IPS-NIHi7 (cell line): ENCODE measurements at regions not wholly inside any gene's neighbourhood (a gene's known extent, or its start where the extent isn't known, plus 50 kb on each side); places are given as distances from the start of the nearest gene placed in this dataset.
A peak's percentile ranks its signal among the peaks of the same experiment; 100 is the strongest.
"Not testable (repeated sequence)": the region's sequence is repeated elsewhere in the genome, so short reads cannot be mapped to it uniquely, and the experiment has no call there.

Experiments
- DNase-seq: peaks from one replicate; pipeline ENCODE4 v3.0.0; 2012; ENCODE audit warnings: mixed read lengths; ENCODE audit errors: extremely low spot score

DNA sequence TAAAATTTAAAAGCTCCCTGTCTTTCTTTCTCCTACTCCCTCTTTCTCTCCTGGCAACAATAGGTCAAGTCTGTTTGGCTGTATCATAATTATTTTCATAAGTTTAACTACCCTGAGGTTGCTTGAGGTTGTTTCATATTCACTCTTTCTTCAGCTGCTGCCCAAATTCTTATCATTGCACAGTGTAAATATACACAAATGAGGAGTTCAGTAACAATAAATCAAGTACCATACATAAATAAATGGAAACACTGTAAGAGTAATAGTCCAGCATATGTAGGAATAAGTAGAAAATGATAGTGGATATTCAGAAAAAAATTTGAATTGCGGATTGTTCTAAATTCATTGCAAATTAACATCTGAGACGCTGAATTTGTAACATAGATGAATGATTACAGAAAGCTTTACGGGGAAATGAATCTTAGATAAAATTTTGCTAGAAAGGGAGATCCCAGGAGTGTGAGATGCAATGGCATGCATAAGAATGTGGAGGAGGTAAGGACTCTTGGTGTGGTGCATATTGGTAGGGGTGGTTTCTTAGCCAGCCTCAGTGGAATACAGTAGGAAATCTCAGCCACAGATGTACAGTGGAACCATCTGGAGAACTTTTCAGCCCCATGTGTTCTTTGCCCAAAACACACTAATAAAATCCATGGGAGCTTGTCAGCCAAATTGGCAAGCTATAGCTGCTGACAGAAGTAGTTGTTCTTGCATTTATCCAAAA lies 480.7 kb downstream of the HTR1B start:
- DNase-seq, result no peak

DNA sequence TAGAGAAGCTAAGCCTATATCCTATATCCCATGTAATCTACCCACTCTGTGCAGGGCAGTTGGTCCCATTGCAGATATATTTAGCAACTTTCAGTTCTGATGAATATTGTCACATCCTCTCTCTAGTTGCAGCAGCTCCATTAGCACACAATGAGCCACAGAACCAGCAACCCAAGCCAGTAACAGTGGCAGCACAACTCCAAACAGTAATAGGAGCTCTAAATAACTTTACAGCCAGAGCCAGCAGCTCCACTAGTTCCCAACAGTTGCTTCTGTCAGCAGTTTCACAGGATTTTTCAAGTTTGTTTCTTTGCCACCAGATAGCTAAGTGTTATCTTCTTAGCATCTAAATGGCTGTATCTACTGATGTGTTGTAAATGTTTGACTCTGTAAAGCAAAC lies 490.8 kb downstream of the HTR1B start:
- no peak for DNase-seq

- DNase-seq, result not testable (repeated sequence)
Measured at GRCh38 chr6:76959177-76959576, 504.1 kb downstream of the HTR1B start.

- no peak for DNase-seq
Measured at GRCh38 chr6:76942203-76942966, 520.9 kb downstream of the HTR1B start.

DNA sequence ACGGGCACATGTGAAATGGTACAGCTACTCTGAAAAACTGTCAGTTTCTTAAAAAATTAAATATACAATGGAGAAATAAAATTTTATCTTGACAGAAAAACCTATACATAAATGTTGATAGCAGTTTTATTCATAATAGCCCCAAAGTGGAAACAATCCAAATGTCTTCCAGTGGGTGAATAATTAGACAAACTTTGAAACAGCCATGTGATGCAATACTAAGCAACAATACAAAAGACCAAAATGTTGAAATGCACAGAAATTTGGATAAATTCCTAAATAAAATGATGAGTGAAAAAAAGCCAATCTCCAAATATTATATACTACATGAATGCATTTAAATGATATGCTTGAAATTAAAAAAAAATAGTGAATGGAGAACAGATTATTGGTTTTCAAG lies 523.1 kb downstream of the HTR1B start:
- no peak for DNase-seq

DNA sequence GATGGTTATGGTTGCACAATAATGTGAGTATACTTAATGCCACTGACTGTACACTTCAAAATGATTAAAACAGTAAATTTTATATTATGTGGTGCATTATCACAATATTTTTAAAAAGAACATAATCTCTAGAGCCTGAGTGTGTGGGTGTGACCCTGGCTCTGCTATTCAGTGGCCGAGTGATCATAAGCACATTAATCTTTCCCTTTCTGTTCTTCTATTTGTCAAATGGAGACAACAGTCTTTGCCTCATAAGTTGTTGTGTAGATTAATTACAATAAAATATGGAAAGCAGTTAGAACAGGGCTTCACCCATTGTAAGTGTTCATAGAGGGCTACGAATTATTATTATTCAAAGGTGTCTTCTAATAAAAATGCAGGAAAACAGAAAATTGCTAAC lies 548.6 kb downstream of the HTR1B start:
- DNase-seq, result no peak

DNA sequence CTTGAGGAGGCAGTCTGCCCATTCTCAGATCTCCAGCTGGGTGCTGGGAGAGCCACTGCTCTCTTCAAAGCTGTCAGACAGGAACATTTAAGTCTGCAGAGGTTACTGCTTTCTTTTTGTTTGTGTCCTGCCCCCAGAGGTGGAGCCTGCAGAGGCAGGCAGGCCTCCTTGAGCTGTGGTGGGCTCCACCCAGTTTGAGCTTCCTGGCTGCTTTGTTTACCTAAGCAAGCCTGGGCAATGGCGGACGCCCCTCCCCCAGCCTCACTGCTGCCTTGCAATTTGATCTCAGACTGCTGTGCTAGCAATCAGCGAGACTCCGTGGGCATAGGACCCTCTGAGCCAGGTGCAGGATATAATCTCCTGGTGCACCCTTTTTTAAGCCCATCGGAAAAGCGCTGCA lies 557.8 kb downstream of the HTR1B start:
- not testable (repeated sequence) for DNase-seq

DNA sequence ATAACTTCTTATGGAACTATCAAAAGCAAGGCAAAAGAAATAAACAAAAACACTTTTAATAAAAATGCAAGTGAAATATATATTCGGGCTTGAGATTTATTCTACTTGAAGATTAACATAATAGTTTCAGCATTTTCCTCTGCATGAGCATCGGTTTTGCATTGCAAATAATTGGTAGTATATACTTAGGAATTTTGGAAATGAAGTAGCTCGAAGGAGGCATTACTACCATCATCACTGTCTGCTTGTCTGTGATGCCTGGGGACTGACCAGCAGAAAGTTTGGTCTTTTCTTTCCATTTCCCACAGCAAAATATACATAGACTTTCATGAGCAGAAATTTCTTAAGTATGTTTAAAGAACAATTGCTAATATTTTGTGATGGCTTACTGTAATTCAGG lies 570.7 kb downstream of the HTR1B start:
- DNase-seq, result no peak

DNA sequence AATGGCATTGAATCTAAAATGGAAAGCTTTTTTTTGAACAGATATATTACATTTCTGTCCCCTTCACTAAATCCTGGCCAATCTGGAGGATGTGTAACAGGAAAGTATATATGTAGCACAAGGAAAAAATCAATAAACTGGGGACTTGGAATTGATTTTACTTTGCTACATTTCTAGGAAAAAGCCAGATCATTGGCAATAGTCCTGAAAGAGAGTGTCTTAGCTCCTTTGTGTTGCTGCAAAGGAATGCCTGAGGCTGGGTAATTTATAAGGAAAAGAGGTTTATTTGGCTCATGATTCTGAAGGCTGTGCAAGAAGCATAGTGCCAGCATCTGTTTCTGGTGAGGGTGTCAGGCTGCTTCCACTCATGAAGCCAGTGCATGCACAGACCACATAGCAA lies 574.9 kb downstream of the HTR1B start:
- DNase-seq, result no peak

- DNase-seq, result no peak
Measured at GRCh38 chr6:76886900-76887299, 576.4 kb downstream of the HTR1B start.

DNA sequence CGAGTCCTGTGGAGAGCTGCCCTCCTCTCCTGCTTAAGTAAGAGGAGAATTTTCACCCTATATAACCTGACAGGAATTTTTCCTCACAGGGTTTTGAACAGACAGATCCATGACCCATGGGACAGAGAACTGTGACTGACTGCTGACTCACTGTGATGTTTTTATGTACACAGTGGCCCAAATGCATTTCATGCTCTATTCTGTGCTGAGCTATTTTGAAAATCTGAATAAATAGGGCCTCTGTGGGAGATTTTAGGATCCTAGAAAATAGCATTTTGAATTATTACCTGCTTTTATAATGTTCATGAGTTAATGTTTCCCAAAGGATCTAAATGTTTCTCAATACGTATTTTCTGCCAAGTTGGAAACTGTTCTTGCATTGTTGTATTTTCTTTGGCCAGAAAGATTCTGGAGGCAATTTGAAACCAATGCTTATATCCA lies 577.4 kb downstream of the HTR1B start:
- no peak for DNase-seq

DNA sequence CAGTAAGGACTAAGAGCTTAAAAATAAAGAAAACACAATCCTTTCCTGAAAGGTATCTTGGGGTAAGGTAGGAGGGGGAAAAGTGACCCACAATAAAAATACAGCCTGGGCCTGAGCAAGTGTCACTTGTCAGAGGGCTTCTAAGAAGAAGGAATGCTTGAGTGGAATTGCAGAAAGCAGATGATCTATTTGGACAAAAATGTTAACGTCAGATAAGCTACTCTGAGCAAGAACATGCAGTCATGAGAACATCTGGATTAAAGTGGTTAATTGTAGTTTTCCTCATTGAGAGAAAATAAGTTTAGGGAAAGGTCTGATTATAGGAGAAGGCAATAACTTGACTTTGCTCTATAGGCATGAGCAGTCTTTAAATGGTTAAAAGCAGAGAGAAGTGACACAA lies 581.9 kb downstream of the HTR1B start:
- DNase-seq, result no peak

GRCh38 chr6:76876922-76877553 lies 586.3 kb downstream of the HTR1B start:
- peak; percentile 75 for DNase-seq

DNA sequence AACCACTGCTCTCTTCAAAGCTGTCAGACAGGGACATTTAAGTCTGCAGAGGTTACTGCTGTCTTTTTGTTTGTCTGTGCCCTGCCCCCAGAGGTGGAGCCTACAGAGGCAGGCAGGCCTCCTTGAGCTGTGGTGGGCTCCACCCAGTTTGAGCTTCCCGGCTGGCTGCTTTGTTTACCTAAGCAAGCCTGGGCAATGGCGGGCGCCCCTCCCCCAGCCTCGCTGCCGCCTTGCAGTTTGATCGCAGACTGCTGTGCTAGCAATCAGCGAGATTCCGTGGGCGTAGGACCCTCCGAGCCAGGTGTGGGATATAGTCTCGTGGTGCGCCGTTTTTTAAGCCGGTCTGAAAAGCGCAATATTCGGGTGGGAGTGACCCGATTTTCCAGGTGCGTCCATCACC lies 586.9 kb downstream of the HTR1B start:
- DNase-seq, result not testable (repeated sequence)

DNA sequence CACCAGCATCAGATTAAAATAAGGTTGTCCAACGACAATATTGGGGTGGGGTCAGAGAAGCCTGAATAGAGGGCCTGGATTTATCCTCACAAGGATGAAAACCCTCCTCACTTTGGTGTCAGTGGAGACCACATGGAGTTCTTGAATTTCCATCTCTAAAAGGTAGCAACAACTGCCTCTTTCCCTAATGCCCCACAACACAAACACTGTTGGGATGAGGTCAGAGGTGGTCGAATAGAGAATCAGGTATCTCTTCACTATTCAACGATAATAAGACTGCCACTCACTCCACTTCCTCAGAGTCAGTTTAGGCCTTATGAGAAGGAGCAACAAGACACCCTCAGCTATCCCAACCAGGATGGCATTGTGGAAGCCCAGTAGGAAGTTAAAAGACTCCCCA lies 596.1 kb downstream of the HTR1B start:
- no peak for DNase-seq

DNA sequence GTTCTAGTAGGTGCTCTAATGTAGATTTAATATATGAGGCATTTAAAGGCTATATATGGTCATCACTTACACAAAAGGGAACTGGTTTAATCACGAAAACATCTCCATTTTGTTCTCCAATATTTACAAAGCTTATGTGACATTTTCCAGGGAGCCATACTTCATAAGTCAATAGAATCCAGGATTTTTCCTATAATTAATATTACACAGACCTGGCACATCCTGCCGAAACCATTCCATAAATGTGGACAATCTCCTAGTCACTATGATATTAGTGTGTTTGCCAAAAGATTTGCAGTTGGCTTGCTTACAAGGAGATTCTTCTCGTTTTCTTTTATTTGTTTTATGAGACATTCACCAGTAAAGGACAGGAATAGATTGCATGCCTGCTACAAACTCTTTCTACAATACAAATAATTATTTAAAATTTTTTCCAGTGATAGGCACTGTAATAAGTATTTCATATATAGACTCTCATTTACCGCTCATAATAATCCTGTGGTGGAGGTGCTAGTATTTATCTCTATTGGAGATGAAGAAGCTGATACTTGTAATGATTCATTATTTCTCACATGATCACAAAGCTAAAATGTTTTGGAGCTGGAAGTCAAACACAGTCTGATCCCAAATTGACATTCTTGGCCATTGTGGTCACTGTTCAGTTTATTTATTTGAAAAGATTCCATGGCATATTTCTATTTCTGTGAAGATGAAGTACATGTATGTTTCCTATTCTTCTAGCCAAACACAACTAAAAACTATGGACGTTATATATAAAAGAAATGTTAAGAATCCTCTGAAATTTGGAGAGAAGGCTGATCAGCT lies 597.0 kb downstream of the HTR1B start:
- DNase-seq, result no peak

DNA sequence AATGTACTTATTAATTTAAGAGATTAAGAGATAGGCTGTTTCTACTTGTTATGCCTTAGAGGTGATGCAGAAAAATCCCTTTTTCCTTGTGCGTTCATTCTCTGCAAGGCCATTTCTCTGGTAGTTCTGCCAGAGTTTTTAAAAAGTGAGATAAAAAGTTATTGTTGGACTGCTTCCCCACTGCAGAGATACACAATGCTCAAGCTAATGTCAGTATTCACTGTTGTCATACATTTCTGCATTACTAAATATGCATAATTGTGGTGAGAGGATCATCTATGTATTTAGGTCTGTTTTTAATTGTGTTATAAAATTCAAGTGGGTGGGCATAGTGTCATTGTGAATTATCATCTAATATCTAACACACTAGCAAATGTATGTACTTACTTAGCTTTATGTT lies 600.4 kb downstream of the HTR1B start:
- DNase-seq, result no peak

DNA sequence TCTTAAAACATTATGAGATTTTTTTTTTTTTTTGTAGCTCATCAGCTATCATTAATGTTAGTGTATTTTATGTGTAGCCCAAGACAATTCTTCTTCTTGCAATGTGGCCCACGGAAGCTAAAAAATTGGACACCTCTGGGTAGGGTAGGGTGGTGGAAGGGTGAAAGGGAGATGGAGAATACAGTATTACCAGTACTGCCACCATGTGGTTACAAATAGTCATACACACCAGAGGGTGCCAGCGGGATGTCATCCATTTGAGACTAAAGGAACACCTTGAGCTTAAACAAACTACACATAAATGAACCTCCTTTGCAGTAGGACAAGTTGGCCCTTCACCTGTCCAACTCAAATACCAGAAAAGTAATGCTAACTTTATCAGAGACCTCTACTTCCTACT lies 601.9 kb downstream of the HTR1B start:
- DNase-seq, result peak; percentile 45

DNA sequence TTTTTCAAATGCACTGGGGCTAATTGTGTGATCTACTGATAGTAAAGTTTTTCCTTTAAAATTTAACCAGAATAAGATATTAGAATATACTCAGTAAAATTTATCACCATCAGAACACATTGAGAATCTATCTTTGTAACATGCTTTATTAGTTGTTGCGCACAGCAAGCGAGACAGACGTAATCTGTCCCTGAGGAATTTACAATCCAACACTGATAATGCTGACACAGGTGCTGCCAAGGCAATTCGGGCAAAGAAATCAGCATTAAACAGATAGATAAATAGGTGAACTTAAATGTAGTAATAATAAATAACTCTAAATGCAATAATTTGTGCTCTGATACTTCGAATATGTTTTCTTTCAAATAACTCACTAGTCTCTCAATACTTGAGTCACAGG lies 607.2 kb downstream of the HTR1B start:
- no peak for DNase-seq

DNA sequence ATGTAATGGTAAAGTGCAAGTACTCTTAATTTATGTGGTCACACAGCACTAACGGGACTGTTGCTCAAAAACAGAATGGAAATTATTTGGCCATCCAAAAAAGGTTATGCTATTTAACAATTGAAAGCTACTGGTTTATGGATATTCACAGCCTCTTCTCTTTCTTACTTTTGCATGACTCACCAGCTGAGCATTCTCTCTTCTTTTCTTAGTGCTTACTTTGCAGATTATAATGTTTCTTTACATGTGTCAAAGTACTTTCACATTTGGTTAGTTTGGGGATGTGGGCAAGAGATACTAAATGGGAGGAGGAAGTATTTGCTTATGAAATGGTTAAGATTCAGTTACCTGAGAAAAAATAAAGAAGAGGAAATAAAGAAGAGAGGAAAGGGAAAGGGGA lies 610.5 kb downstream of the HTR1B start:
- no peak for DNase-seq

DNA sequence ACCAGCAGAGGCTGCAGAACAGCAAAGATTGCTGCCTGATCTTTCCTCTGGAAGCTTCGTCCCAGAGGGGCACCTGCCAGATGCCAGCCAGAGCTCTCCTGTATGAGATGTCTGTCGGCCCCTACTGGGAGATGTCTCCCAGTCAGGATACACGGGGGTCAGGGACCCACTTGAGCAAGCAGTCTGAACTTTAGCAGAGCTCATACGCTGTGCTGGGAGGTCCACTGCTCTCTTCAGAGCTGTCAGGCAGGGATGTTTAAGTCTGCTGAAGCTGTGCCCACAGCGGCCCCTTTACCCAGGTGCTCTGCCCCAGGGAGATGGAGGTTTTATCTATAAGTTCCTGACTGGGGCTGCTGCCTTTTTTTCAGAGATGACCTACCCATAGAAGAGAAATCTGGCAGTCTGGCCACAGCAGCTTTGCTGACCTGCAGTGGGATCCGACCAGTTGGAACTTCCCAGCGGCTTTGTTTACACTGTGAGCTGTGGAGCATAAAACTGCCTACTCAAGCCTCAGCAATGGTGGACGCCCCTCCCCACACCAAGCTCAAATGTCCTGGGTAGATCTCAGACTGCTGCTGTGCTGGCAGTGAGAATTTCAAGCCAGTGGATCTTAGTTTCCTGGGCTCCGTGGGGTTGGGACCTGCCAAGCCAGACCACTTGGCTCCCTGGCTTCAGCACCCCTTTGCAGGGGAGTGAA lies 613.9 kb downstream of the HTR1B start:
- DNase-seq, result not testable (repeated sequence)
